ENCODE measurements at regions not wholly inside any gene's neighbourhood (a gene's known extent, or its start where the extent isn't known, plus 50 kb on each side); places are given as distances from the start of the nearest gene placed in this dataset.

GRCh38 chr18:52009958-52010357 lies 330.0 kb upstream of the DCC start:
- H3K79me2 ChIP-seq (ENCODE audit: insufficient read depth, low read length), result no peaks in the 10 kb centered on the region
- H3K9ac ChIP-seq (ENCODE audit: low read depth, low read length), result no peak overlapping the region
- H3K4me3 ChIP-seq (ENCODE audit: low read depth in 1 of 2, low read length in 2 of 2), result no peak overlapping the region
- no peak overlapping the region for H2AFZ ChIP-seq (ENCODE audit: low read depth, low read length)
- DNase-seq (no peak), ATAC-seq (ENCODE audit: insufficient read depth, low read depth) (no peak)
- H3K4me1 ChIP-seq (ENCODE audit: insufficient read depth, low read length), result no peaks in the 10 kb centered on the region
- H3K9me3 ChIP-seq (ENCODE audit: insufficient read depth, low read length, severe bottlenecking), result no peaks in the 10 kb centered on the region
- no peak overlapping the region for H3K4me2 ChIP-seq (ENCODE audit: insufficient read depth, low read length)
- no peaks in the 10 kb centered on the region for H3K27me3 ChIP-seq (ENCODE audit: insufficient read depth, low read length, poor library complexity)
- no peak overlapping the region for H3K27ac ChIP-seq (ENCODE audit: low read length)
- H3K36me3 ChIP-seq (ENCODE audit: insufficient read depth, low read length), result no peaks in the 10 kb centered on the region
- no peak for TF ChIP-seq CTCF (IDR thresholded peaks at IDR 0.05; ENCODE audit: borderline replicate concordance, extremely low read depth, low read length, poor library complexity, severe bottlenecking)
- TF ChIP-seq EZH2 (IDR thresholded peaks at IDR 0.05; ENCODE audit: borderline replicate concordance, low read depth, low read length, severe bottlenecking), result no peak
- H4K20me1 ChIP-seq (ENCODE audit: insufficient read depth, low read length), result no peaks in the 10 kb centered on the region

DNA sequence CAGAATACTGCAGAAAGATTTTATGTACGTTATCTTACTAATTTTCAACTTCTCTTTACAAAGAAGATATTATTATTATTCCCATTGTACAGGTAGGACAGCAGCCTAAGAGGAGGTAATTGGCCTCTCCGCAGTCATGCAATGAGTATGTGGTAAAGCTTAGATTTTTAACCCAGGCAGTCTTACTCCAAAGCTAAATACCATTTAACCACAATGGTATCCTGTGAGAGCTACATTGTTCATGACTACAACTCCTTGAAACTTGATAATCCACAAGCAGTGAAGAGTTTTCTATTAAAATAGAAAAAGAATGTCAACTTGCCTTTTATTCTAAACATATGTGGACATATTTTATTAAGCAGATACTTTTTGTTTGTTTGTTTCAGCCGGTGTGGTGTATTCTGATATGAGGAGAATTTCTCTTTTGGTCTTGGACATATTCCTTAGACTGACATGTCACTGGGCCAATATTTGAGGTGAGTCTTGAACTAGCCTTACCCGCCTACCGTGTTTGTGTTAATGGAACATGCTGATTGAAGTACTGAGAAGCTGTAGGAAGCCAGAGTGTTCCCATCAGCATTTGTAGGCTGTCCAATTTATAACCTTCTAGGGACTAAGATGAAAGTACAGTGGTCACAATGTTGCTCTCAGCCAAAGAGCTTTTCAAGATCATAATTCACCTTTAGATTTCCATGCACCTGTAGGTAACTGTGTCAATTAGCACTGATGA lies 293.9 kb upstream of the DCC start:
- Histone ChIP-seq H2AFZ (ENCODE audit: low read depth, low read length) (no peak overlapping the region), H4K20me1 (ENCODE audit: insufficient read depth, low read length) (no peaks in the 10 kb centered on the region), H3K9me3 (ENCODE audit: insufficient read depth, low read length, severe bottlenecking) (no peaks in the 10 kb centered on the region), H3K27ac (ENCODE audit: low read length) (no peak overlapping the region), H3K9ac (ENCODE audit: low read depth, low read length) (no peak overlapping the region), H3K36me3 (ENCODE audit: insufficient read depth, low read length) (no peaks in the 10 kb centered on the region), H3K4me3 (ENCODE audit: low read depth in 1 of 2, low read length in 2 of 2) (no peak overlapping the region), H3K4me1 (ENCODE audit: insufficient read depth, low read length) (no peaks in the 10 kb centered on the region), H3K4me2 (ENCODE audit: insufficient read depth, low read length) (no peak overlapping the region), H3K79me2 (ENCODE audit: insufficient read depth, low read length) (no peaks in the 10 kb centered on the region), H3K27me3 (ENCODE audit: insufficient read depth, low read length, poor library complexity) (no peaks in the 10 kb centered on the region)
- DNase-seq, result no peak
- ATAC-seq (ENCODE audit: insufficient read depth, low read depth), result no peak
- no peak for TF ChIP-seq EZH2 (IDR thresholded peaks at IDR 0.05; ENCODE audit: borderline replicate concordance, low read depth, low read length, severe bottlenecking)
- TF ChIP-seq CTCF (IDR thresholded peaks at IDR 0.05; ENCODE audit: borderline replicate concordance, extremely low read depth, low read length, poor library complexity, severe bottlenecking), result no peak

DNA sequence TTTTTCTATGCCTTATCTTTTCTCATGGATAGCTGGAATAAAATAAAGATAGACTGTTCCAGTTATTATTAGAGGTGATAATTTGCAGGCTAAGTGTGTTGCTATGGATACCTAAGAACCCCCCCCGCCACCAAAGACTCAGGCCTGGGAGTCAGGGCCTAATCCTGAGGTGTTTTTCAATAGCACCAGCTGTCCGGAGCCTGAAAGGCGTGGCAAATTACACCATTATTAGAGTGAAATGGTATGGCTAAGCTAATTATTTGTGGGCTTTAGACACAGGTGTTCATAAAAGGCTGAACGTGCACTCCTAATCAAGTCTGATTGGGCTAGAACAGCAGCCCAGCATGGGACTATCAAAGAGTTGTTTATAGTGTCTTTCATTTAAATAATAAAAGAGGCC lies 293.2 kb upstream of the DCC start:
- no peak overlapping the region for H2AFZ ChIP-seq (ENCODE audit: low read depth, low read length)
- H4K20me1 ChIP-seq (ENCODE audit: insufficient read depth, low read length), result no peaks in the 10 kb centered on the region
- no peaks in the 10 kb centered on the region for H3K9me3 ChIP-seq (ENCODE audit: insufficient read depth, low read length, severe bottlenecking)
- no peaks in the 10 kb centered on the region for H3K79me2 ChIP-seq (ENCODE audit: insufficient read depth, low read length)
- no peak for DNase-seq
- no peaks in the 10 kb centered on the region for H3K27me3 ChIP-seq (ENCODE audit: insufficient read depth, low read length, poor library complexity)
- no peak for TF ChIP-seq EZH2 (IDR thresholded peaks at IDR 0.05; ENCODE audit: borderline replicate concordance, low read depth, low read length, severe bottlenecking)
- no peak for TF ChIP-seq CTCF (IDR thresholded peaks at IDR 0.05; ENCODE audit: borderline replicate concordance, extremely low read depth, low read length, poor library complexity, severe bottlenecking)
- no peak overlapping the region for H3K9ac ChIP-seq (ENCODE audit: low read depth, low read length)
- no peak for ATAC-seq (ENCODE audit: insufficient read depth, low read depth)
- no peaks in the 10 kb centered on the region for H3K4me1 ChIP-seq (ENCODE audit: insufficient read depth, low read length)
- H3K27ac ChIP-seq (ENCODE audit: low read length), result no peak overlapping the region
- no peaks in the 10 kb centered on the region for H3K36me3 ChIP-seq (ENCODE audit: insufficient read depth, low read length)
- no peak overlapping the region for H3K4me3 ChIP-seq (ENCODE audit: low read depth in 1 of 2, low read length in 2 of 2)
- no peak overlapping the region for H3K4me2 ChIP-seq (ENCODE audit: insufficient read depth, low read length)
